ENCODE measurements at regions not wholly inside any gene's neighbourhood (a gene's known extent, or its start where the extent isn't known, plus 50 kb on each side); places are given as distances from the start of the nearest gene placed in this dataset.
A peak's percentile ranks its signal among the peaks of the same experiment; 100 is the strongest.

DNA sequence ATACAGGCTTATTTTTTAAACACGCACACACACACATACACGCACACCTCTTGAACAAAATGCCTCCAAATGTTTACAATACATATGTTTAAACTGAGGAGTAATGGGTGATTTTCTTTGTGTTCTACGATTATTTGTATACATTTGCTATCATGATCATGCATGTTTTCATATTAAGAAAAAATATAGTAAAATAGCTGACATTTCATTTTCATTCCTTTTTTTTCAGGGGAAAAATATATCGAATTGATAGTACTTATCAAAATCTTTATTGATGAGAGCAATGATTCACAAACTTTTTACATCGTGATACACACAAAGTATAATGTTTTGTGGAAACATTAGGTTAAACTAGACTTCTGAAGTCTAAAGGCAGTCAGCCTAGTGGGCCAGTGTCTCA, 618.9 kb downstream of the TECRL start:
- no peak for FAIRE-seq

DNA sequence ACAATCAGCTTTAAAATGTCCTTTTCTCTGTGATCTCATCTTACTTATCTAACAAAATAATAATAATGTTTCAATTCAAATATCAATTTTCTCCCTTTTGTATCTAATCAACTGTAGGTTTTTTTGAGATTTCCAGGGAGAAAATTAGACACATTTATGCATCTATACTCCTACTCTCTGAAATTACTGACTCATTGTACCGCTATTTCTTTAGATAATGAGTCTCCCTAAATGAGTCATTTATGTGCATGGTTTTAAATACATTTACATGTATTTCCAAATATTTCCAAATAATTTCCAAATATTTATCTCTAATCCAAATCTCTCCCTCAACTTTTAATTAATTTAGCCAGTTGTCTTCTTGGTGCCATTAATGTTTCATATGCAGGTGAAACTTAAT, 621.0 kb downstream of the TECRL start:
- no peak for FAIRE-seq

DNA sequence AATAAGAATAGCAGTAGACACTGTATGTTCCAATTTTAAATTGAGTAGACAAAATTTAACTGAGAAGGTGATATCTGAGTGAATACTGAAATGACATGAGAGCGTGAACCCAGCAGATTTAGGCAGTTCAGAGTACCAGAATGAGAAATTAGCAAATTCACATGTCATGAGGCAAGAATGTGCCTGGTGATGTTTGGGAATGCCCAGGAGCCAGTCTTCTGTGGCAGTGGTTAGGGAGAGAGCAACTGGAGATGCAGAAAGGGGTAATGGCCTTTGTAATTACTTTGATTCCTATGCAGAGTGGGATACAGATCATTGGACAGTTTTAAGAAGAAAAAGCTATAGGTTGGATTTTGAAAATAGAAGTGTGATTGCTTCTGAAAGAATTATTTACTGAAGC, 621.9 kb downstream of the TECRL start:
- FAIRE-seq = no peak

DNA sequence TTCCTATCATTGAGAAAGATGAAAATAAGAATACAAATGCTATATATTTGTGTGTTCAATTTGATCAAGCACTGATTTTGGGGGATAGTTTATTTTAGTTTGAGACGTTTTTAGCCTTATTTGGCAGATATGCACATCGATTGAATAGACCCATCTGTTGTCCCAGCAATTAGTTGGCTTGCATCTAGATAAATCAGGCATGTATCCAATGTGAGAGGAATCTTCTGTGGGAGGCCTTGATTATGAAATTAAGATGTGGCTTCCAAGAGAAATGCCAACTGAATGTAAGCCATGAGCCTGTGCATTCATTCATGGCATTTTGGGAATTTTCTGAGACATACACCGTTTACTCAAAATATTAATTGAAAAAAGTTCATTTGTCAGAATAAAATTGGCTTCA, 623.1 kb downstream of the TECRL start:
- no peak for FAIRE-seq

DNA sequence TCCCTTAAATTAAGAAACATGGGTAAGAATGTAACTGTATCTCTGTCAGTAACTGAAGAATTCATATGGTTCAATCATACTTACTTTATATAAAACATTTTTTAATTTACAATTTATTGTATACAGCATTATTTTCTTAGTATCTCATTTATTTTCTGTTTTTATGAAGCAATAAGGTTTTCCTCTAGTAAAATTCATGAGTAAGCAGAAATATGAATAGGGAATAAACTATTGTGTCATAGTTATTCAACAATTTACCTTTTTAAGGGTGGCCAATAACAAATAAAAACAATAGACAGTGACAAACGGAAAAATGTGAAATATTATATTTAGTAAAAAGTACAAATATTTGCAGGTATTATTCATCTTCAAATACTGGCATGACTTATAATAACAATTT, 624.4 kb downstream of the TECRL start:
- peak; percentile 21 for FAIRE-seq

DNA sequence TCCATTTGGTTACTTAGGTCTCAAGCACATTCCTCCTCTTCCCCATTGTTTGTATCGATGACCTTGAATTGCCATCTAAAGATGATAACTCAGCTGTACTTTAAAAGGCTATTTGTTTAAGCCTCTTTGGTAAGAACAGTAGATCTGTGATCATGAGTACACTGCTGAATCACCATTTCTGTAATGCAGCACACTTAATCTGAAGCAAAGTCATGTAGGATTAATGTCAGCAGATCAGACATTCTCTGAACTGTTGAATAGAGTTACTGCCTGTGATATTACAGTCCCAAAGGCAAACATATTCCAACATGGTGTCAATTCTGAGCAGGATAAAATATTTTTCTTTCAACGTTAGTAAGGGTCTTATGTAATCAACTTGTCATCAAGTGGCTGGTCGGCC, 631.6 kb downstream of the TECRL start:
- FAIRE-seq = no peak

DNA sequence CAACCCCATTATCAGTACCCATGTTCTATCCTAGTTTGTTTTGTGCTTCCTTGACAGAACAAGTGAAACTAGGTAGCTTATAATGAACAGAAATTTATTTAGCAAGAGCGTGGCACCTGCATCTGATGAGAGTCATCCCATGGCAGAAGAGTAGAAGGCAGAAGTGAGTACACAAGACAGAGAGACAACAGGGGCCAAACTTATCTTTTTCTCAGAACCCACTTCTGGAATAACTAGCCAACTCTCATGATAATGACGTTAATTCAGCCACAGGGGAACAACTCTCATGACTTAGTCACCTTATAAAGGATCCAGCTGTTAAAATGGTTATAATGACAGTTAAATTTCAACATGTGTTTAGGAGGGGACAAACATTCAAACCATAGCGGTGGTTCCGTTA, 644.9 kb downstream of the TECRL start:
- FAIRE-seq = no peak

DNA sequence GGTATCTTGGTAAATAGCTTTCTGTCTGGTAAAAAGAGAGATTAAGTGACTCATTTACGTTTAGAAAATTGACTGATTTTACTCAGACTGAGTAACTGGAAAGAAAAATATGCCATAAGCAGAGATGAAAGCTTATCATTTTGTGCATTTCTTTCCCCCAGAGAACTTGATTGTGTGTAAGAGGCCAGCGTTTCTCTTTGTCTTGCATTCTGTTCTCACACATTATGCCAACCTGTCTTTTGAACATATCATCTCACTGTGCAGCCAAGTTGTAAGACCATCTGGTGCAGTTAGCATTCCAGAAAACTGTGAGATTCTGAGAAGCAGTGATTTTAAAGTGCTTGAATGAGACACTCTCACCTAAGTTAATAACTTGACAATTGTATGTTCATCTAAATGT, 651.3 kb downstream of the TECRL start:
- no peak for FAIRE-seq

DNA sequence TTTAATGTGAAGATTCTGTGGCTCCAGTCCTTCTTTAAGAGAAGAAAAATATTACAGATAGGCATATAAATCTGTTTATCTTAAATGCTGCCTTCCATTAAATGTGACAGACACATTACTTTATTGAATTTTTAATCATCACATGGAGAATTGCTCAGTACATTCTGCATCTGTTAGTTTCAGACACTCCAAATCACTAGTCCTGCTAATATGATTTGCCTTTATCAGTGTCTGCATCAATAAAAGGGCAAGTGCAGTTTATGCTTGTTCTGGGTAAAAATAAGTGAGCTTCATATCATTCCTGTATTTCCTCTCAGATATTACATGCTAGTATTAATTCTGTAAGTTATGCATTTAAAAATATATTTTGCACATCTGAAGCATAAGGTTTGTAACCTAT, 666.4 kb downstream of the TECRL start:
- no peak for FAIRE-seq

DNA sequence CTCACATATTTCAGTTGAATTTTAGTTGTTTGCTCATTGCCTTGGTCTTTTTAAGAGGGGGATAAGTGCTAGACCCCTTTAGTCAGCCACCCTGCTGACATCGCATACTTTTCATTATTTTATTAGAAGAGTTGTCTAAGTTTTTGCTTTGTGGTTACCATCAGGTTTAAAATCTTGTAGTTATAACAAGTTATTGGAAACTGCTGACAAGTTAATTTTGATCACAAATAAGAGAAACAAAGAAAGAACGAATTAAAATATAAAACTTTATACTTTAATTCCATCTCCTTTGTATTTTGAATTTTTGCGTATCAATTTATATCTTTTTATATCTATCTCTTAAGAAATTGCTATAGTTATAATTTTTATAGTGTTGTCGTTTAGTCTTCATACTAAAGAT, 679.7 kb downstream of the TECRL start:
- peak; percentile 29 for FAIRE-seq

DNA sequence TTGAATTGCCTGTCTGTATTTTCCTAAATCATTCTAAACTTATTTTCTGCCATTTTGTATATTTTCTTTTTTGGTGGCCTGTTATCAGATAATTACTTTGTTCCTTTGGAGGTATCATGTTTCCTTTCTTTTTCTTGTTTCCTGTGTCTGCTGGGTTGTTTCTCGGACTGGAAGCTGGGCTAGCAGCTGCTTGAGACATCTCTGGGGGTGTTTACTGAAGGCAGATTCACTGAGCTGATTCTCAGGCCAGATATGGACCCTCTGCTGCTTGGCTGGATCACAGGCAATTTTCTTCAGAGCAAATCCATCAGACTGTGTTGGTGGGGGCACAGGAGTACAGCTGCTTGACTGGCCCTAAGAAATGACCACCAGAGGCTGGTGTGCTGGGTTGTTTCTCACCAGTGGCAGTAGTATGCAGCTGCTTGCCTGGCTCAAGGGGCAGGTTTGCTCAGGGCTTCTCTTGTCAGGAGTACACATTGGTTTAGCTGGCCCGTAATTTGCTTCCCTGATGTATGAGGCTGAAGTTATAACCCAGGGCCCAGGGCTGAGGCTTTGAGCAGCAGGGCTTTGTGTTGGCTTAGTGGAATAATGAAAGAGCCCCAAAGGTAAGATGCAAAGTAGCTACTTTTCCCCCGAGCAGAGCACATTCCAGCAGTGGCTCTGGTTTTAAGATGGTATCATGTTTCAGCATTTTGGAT, 680.6 kb downstream of the TECRL start:
- FAIRE-seq = no peak

DNA sequence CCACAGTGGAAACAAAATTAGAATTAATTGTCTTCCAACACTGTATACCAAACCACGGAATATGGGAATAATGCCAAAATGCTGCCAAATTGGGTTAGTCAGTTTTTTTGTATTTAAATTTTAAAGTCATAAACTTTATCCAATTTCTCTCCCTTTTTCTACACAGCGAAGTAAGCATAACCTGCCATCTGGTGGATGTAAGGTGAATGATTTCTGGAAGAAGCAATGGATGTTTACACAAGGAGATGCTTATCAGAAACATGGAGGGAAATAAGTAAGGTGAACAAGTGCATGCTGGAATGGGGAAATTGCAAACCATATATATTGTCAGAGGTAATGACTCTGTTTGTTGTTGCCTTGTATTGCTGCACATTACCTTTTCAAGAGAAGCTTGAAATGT, 691.9 kb downstream of the TECRL start:
- FAIRE-seq = peak; percentile 88

DNA sequence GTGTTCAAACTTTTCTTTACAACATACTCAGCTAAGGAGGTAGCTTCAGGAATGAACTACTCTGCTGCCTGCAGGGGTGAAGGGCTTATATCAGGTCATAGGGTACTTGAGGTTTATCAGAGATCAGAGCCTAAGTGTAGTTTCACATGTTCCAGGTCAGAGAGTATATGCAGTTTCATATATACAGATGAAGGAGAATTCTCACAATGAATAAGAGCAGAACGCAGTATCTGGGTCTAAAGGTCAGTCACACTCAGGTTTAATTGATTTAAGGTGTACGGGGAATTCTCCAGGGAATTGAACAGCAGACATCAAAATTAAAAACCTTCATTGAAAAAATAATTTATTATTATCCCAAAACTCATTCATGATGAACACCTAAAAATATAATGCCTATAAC, 700.6 kb downstream of the TECRL start:
- no peak for FAIRE-seq

DNA sequence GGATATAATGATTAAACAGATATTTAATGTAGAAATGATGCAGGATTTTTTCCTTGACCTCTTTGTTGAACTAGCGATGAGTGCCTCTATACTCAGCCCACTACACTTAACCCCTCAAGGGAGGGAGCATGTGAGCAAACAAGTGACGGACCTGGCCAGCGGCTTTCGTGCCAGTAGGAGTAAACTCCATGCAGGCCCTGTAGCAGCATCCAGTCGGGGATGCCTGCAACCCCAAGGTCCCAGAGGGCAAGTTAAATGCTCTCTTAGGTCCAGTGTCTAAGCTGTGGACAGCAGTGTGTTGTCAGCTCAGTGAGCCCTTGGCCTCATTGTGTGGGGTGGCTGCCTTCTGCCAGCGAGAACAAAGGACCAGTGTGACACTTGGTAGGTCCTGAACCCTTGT, 708.7 kb downstream of the TECRL start:
- no peak for FAIRE-seq

DNA sequence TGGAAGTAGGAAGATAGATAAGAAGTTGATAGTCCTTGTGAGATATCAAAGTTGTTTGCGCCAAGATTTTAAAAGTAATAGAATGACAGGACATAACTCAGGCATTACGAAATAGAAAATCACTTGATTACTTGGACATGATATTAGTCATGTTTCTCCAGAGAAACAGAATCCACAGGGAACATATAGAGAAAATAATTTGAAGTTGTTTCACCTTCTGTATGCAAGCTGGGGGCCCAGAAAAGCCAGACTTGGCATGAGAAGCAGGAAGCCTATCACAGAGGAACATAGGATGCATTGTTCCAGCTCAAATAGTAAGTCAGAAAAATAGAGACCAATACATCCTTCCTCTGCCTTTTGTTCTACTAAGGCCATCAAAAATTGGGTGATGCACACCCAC, 715.9 kb downstream of the TECRL start:
- no peak for FAIRE-seq

DNA sequence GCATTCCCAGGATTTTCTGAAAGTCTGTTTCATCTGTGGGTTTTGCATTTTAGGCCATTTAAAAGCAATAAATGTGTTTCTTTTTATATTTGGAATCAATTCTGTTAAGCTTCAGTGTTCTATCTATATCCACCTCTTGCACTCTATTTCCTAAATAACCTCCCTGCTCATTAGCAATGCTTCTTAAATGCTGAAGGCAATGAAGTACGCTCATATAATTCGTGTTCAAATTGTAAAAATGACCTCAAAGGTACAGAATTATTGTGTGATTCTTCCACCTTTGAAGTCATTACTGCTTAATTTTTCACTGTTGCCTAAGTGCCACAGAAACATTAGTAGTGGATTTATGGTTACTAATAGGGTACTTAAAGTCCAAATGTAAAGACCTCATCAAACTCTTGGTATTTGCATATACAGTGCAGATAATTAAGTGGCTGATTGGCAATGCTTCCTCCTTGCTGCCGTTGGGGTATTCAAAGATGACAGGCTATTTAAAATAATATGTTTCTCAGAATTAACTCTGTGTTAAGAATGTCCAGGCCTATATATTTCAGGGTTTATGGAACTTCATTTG, 730.8 kb downstream of the TECRL start:
- FAIRE-seq = no peak

DNA sequence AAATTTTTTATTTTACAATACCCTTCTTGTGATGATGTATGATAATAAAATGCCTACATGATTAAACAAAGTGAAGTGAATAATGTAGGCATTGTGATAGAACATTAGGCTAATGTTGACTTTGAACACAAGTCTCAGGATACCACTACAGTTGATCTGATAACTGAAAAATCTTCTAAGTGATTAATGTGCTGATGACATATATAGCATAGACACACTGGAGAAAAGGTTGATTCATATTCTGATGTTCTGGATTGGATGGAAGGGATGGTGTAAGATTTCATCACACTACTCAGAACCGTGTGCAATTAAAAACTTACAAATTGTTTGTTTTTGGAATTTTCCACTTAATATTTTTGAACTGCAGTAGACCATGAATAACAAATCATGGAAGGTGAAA, 738.5 kb downstream of the TECRL start:
- FAIRE-seq = no peak

DNA sequence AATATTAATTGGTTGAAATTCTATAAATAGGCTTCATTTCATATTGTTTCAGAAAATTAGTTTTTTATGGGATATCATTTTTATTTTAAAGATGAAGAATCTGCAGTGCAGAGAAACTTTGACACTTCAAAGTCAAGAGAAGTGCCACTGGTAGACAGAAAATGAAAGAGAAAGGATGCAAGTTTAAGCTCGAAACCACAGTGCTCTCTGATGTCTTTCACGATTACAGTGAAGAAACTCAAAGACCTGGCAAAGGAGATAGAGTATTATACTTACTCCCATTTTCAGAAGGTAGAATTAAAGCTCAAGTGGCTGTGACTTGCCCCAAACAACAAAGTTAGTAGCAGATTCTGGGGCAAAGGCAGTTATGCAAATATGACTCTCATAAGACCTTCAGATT, 745.4 kb downstream of the TECRL start:
- FAIRE-seq = no peak

DNA sequence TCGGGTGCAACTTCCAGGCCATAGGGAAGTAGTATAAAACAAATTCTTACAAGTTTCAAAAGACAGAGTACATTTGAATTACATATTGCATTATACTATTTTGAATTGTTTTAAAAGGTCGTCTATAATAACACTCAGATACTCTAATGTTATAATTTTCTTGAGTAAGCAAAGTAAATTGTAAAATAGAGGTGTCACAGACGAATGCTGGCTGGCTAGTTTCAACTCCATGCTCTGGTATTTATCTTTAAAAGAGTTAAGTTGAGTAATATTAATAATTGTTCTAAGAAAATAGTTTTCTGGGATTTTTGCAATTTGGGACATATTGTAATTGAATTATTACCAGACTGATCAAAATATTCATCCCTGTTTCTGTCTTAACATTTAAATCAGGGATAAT, 764.9 kb downstream of the TECRL start:
- no peak for FAIRE-seq

DNA sequence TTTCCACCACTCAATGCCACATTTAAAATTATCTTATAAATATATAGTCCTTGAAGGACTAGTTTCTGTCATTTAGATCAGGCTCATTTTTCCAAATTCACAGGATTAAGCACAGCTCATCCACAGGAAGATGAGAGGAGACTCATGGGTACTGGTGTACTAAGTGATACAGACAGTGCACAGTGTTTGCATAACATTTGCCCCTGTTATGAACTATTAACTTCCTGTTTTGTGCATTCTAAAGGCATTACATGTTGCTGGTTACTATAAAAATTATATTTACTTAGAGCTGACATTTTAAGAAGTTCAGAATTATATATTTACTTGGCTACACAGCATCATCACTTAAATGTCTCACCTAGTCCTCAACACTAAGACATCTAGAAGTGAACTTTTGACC, 772.0 kb downstream of the TECRL start:
- no peak for FAIRE-seq

DNA sequence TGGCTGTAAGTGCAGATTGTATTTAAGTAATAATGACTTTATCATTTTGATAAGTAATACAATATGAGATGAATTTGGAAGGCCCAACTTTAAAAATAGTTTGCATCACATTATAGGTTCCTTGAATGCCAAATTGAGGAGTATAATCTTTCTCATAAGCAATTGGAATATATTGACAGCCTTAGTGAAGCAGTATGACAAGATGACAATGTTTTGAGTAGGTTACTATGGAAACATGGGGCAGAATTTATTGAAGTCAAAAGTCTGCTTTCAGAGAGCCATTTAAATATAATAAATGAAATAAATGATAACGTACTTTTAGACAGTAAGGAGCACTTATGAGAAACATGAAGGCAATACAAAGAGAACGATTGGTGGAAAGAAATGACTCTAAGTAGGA, 776.4 kb downstream of the TECRL start:
- no peak for FAIRE-seq

DNA sequence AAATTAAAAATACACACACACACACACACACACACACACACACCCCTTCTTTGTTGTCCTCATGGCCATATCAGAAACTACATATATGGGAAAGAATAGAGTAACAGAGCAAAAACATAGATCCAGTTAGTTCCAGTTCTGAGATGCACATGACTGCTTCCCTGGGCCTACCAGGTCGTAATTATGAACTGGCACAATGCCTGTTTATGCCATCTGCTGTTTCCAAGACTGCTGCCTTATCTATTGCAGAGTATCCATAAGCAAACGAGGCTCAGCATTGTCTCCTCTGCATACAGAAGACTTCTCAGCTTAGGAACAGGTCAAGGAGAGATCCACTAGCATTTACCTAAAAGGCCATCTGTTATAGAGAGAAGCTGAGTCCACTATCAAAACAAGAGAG, 789.0 kb downstream of the TECRL start:
- no peak for FAIRE-seq

DNA sequence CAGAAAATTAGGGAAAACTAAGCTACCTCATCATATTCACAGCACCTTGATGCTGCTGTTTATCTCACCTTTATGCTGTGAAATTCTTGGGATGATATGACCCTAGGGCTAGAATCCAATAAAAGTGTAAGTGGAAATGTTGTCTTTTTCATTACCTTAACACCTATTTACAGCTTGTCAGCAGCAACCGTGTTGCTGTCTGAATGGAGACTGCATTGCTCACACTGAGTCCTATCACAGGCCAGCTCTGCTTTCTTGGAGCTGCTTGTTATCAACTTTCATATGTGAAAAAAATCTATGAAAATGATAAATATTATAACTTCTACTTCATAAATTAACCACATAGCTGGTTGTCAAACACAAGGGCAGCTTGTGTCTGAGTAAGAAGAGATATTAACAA, 789.5 kb downstream of the TECRL start:
- FAIRE-seq = no peak

DNA sequence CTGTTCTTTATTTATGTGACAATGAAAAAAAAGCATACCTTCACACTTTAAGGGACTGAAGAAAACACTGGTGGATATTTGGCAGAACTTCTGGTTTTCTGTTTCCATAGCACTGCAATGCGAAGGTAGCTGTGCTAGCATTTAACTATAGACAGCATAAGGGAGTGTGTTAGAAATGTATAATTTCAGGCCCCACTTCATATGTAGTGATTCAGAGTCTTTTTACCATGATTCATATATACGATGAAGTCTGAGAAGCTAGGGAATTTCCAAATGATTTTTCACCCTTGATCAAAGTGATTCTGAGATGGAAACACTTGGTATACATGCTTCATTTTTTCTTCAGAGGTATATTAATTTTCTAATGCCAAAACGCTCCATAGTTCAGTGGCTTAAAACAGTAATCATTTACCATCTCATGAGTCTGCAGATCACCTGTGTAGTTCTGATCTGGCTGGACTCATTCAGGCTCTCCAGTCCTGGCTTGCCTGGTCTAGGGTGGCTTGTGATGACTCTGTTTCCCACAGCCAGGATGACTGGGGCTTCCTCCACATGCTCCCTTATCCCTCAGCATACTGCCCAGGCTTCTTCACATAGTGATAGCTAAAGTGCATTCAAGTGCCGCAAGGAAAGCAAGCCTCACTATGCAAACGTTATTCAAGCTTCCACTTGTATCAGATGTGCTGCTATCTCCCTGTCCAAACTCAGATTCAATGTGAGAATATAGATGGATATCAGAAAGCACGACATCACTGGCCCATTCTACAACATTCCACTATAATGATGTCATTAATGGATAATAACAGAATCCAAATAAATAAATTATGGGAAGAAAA, 790.1 kb downstream of the TECRL start:
- no peak for FAIRE-seq
